H1 (cell line): ENCODE measurements at regions not wholly inside any gene's neighbourhood (a gene's known extent, or its start where the extent isn't known, plus 50 kb on each side); places are given as distances from the start of the nearest gene placed in this dataset.

Source experiments
- BRCA1 ChIP-seq: IDR thresholded peaks from 2 replicates; pipeline ENCODE4 v1.6.1; 2012; ENCODE audit warnings: low read depth, low read length, improper control_type of control experiment
- CEBPB ChIP-seq: IDR thresholded peaks from 2 replicates; pipeline ENCODE4 v1.6.1; 2012; ENCODE audit warnings: low read depth, low read length
- CHD1 ChIP-seq: IDR thresholded peaks from 2 replicates; pipeline ENCODE4 v1.6.1; 2012; ENCODE audit warnings: low read depth, low read length, improper control_type of control experiment
- CTCF ChIP-seq, 3 experiments: IDR thresholded peaks; 1 replicate in 2 of 3; 2 replicates in 1 of 3; pipeline versions ENCODE4 v1.5.1 to v1.6.1; 2011; ENCODE audit warnings: low read length in 3 of 3, mild to moderate bottlenecking in 3 of 3, inconsistent platforms in 2 of 3, low read depth in 1 of 3, moderate library complexity in 1 of 3; ENCODE audit not compliant: insufficient read depth in 1 of 3; ENCODE audit errors: control extremely low read depth in 1 of 3
- GABPA ChIP-seq: IDR thresholded peaks from 2 replicates; pipeline ENCODE4 v1.6.1; 2011; ENCODE audit warnings: mild to moderate bottlenecking, low read length, moderate library complexity, borderline replicate concordance; ENCODE audit not compliant: insufficient read depth
- GTF2F1 ChIP-seq: IDR thresholded peaks from 2 replicates; pipeline ENCODE4 v1.6.1; 2012; ENCODE audit warnings: low read depth, low read length, improper control_type of control experiment, borderline replicate concordance
- POLR2AphosphoS5 ChIP-seq: IDR thresholded peaks from 2 replicates; pipeline ENCODE4 v1.6.1; 2011; ENCODE audit warnings: low read depth, low read length
- SP1 ChIP-seq: IDR thresholded peaks from 2 replicates; pipeline ENCODE4 v1.6.1; 2011; ENCODE audit warnings: low read depth, low read length
- USF2 ChIP-seq: IDR thresholded peaks from 2 replicates; pipeline ENCODE4 v1.6.1; 2011; ENCODE audit warnings: low read length, improper control_type of control experiment

GRCh38 chr14:40618225-40618898 lies 988.3 kb upstream of the LRFN5 start:
- TF ChIP-seq CTCF (IDR thresholded peaks at IDR 0.05; ENCODE audit: control extremely low read depth in 1 of 3, insufficient read depth in 1 of 3, low read depth in 1 of 3, low read length in 3 of 3) (no peak), POLR2AphosphoS5 (no peak), USF2 (no peak), GABPA (no peak), BRCA1 (no peak), CEBPB (no peak), GTF2F1 (no peak), SP1 (no peak), CHD1 (no peak)
